Body of pancreas (tissue), 4 donors: ENCODE measurements at regions not wholly inside any gene's neighbourhood (a gene's known extent, or its start where the extent isn't known, plus 50 kb on each side); places are given as distances from the start of the nearest gene placed in this dataset.

Experiments used
- CTCF ChIP-seq, 7 experiments: fragments of 450-650 bp in 4 of 7; fragments of 200-600 bp in 3 of 7; sonication (generic) in 3 of 7; IDR thresholded peaks; one replicate each; pipeline ENCODE4 v1.5.1; 2016 to 2019; ENCODE audit warnings: antibody characterized with exemption in 7 of 7
- POLR2A ChIP-seq, 3 donors: fragments of 450-650 bp; IDR thresholded peaks; one replicate each; pipeline ENCODE4 v1.6.1; 2016; ENCODE audit warnings: antibody characterized with exemption in 3 of 3, mild to moderate bottlenecking in 2 of 3

GRCh38 chrX:19243431-19243830 is 100.3 kb upstream of the PDHA1 start:
- TF ChIP-seq CTCF (IDR thresholded peaks at IDR 0.05), result no peak
- TF ChIP-seq POLR2A (IDR thresholded peaks at IDR 0.05), result no peak
